Osteoblast (primary cell): ENCODE measurements at regions not wholly inside any gene's neighbourhood (a gene's known extent, or its start where the extent isn't known, plus 50 kb on each side); places are given as distances from the start of the nearest gene placed in this dataset.

Experiments used
- DNase-seq: peaks from one replicate; pipeline ENCODE4 v3.0.0; 2011; ENCODE audit warnings: low spot score, mixed read lengths; ENCODE audit not compliant: insufficient read length; ENCODE audit errors: missing footprints
- H2AFZ ChIP-seq: 2 replicates; pipeline ENCODE4 v1.6.0; 2011; ENCODE audit warnings: mild to moderate bottlenecking, low read length
- H3K27ac ChIP-seq: 2 replicates; pipeline ENCODE4 v1.5.1; 2011; ENCODE audit warnings: mild to moderate bottlenecking, low read depth, low read length, moderate library complexity
- H3K27me3 ChIP-seq: 2 replicates; pipeline ENCODE4 v1.6.0; 2012; ENCODE audit warnings: mild to moderate bottlenecking, control low read depth, inconsistent platforms, low read length, moderate library complexity; ENCODE audit not compliant: insufficient read depth
- H3K36me3 ChIP-seq: 2 replicates; pipeline ENCODE4 v1.5.1; 2011; ENCODE audit warnings: mild to moderate bottlenecking, low read length, control low read depth, moderate library complexity; ENCODE audit not compliant: insufficient read depth
- H3K4me1 ChIP-seq: 2 replicates; pipeline ENCODE4 v1.5.1; 2011; ENCODE audit warnings: mild to moderate bottlenecking, low read length, control low read depth, moderate library complexity; ENCODE audit not compliant: insufficient read depth
- H3K4me2 ChIP-seq: 2 replicates; pipeline ENCODE4 v1.6.0; 2011; ENCODE audit warnings: mild to moderate bottlenecking, low read length; ENCODE audit not compliant: insufficient read depth
- H3K4me3 ChIP-seq: fragments of 200-600 bp; sonication (generic); 3 replicates; pipeline ENCODE4 v1.5.1; 2012; ENCODE audit warnings: mild to moderate bottlenecking, low read length, inconsistent platforms; ENCODE audit not compliant: insufficient read depth
- H3K79me2 ChIP-seq: 2 replicates; pipeline ENCODE4 v1.6.0; 2012; ENCODE audit warnings: mild to moderate bottlenecking, low read length, control low read depth, inconsistent platforms; ENCODE audit not compliant: insufficient read depth
- H3K9me3 ChIP-seq: 2 replicates; pipeline ENCODE4 v1.5.1; 2011; ENCODE audit warnings: low read depth, low read length, control low read depth
- H4K20me1 ChIP-seq: 2 replicates; pipeline ENCODE4 v1.6.0; 2012; ENCODE audit warnings: mild to moderate bottlenecking, low read length, control low read depth; ENCODE audit not compliant: insufficient read depth
- TF ChIP-seq, protein P1 (sequence below): IDR thresholded peaks from 2 replicates; pipeline ENCODE4 v1.5.1; 2011; ENCODE audit warnings: mild to moderate bottlenecking, low read depth, low read length, moderate library complexity; ENCODE audit errors: extremely low read depth

- DNase-seq: no peak
- H3K4me1 ChIP-seq: peaks cover 9% of the 10 kb centered on the region
- H3K9me3 ChIP-seq: no peaks in the 10 kb centered on the region
- H2AFZ ChIP-seq: no peak overlapping the region
- no peaks in the 10 kb centered on the region for H3K27me3 ChIP-seq
- H4K20me1 ChIP-seq: no peaks in the 10 kb centered on the region
- no peak overlapping the region for H3K4me3 ChIP-seq
- H3K36me3 ChIP-seq: no peaks in the 10 kb centered on the region
- no peaks in the 10 kb centered on the region for H3K79me2 ChIP-seq
- TF ChIP-seq, protein P1, sequence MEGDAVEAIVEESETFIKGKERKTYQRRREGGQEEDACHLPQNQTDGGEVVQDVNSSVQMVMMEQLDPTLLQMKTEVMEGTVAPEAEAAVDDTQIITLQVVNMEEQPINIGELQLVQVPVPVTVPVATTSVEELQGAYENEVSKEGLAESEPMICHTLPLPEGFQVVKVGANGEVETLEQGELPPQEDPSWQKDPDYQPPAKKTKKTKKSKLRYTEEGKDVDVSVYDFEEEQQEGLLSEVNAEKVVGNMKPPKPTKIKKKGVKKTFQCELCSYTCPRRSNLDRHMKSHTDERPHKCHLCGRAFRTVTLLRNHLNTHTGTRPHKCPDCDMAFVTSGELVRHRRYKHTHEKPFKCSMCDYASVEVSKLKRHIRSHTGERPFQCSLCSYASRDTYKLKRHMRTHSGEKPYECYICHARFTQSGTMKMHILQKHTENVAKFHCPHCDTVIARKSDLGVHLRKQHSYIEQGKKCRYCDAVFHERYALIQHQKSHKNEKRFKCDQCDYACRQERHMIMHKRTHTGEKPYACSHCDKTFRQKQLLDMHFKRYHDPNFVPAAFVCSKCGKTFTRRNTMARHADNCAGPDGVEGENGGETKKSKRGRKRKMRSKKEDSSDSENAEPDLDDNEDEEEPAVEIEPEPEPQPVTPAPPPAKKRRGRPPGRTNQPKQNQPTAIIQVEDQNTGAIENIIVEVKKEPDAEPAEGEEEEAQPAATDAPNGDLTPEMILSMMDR: no peak
- no peak overlapping the region for H3K27ac ChIP-seq
- peak overlapping the region; percentile 32 for H3K4me2 ChIP-seq
Measured at GRCh38 chr20:19859444-19859843, 101.4 kb downstream of the RIN2 start.

DNA sequence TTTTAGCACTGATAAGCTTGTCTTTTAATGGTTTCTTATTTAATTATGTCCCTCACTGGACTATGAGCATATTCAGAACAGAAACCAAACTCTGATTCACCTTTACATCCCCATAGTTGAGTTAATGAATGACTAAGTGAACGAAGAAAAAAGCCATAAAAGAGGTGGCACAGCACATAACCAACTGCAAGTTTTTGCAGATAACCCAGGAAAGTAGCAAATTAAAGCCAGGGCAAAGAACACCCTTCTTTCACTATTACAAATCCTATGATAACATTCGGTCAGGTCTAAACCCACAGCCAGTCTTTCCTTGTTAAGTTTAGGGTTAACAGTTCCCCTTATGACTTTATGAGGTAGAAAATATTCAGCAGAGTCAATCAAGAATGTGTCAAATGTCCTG is 102.7 kb downstream of the RIN2 start:
- peaks cover 9% of the 10 kb centered on the region for H3K4me1 ChIP-seq
- no peak overlapping the region for H3K4me2 ChIP-seq
- H3K36me3 ChIP-seq: no peaks in the 10 kb centered on the region
- H3K27me3 ChIP-seq: no peaks in the 10 kb centered on the region
- H3K27ac ChIP-seq: no peak overlapping the region
- no peak overlapping the region for H2AFZ ChIP-seq
- H3K79me2 ChIP-seq: no peaks in the 10 kb centered on the region
- TF ChIP-seq, protein P1: no peak
- no peak for DNase-seq
- H3K9me3 ChIP-seq: no peaks in the 10 kb centered on the region
- H3K4me3 ChIP-seq: no peak overlapping the region
- H4K20me1 ChIP-seq: no peaks in the 10 kb centered on the region

DNA sequence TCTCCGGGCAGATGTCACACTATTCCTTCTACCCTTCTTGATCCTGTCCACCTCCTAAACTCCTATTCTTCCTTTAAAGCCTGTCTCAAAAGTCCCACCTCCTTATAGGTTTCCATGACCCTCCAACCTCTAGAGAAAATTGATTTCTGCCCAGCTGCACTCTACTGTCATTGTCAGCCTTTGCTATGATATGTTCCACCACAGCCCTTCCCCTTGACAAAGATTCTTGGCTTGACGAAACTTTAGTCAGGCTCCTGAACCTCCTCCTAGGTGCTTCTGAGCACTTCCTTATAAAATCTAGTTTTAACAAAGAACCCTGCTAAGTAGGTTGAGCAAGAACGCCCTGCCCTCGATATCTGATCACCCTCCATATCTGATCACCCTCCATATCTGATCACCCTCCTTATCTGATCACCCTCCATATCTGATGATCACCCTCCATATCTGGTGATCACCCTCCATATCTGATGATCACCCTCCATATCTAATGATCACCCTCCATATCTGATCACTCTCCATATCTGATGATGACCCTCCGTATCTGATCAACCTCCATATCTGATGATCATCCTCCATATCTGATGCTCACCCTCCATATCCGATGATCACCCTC is 103.2 kb downstream of the RIN2 start:
- no peak for DNase-seq
- Histone ChIP-seq H3K27ac (no peak overlapping the region), H3K4me1 (peaks cover 9% of the 10 kb centered on the region), H3K79me2 (no peaks in the 10 kb centered on the region), H3K36me3 (no peaks in the 10 kb centered on the region), H3K4me2 (no peak overlapping the region), H4K20me1 (no peaks in the 10 kb centered on the region), H2AFZ (no peak overlapping the region), H3K4me3 (no peak overlapping the region), H3K9me3 (no peaks in the 10 kb centered on the region), H3K27me3 (no peaks in the 10 kb centered on the region)
- TF ChIP-seq, protein P1: no peak

- no peak for DNase-seq
- Histone ChIP-seq H2AFZ (no peak overlapping the region), H3K9me3 (no peaks in the 10 kb centered on the region), H3K36me3 (no peaks in the 10 kb centered on the region), H3K4me1 (peaks cover 8% of the 10 kb centered on the region), H3K4me3 (no peak overlapping the region), H3K4me2 (no peak overlapping the region), H3K27ac (no peak overlapping the region), H3K79me2 (no peaks in the 10 kb centered on the region), H4K20me1 (no peaks in the 10 kb centered on the region), H3K27me3 (no peaks in the 10 kb centered on the region)
- TF ChIP-seq, protein P1: no peak
Measured at GRCh38 chr20:19864130-19864529, 106.1 kb downstream of the RIN2 start.
